HG02884 (cell line): ENCODE measurements at regions not wholly inside any gene's neighbourhood (a gene's known extent, or its start where the extent isn't known, plus 50 kb on each side); places are given as distances from the start of the nearest gene placed in this dataset.

ENCODE experiments used
- ATAC-seq: cut with Tn5 transposase; IDR thresholded peaks from one replicate; pipeline ENCODE4 v1.9.1; 2021; ENCODE audit warnings: mild to moderate bottlenecking, moderate library complexity; ENCODE audit not compliant: unreplicated experiment

DNA sequence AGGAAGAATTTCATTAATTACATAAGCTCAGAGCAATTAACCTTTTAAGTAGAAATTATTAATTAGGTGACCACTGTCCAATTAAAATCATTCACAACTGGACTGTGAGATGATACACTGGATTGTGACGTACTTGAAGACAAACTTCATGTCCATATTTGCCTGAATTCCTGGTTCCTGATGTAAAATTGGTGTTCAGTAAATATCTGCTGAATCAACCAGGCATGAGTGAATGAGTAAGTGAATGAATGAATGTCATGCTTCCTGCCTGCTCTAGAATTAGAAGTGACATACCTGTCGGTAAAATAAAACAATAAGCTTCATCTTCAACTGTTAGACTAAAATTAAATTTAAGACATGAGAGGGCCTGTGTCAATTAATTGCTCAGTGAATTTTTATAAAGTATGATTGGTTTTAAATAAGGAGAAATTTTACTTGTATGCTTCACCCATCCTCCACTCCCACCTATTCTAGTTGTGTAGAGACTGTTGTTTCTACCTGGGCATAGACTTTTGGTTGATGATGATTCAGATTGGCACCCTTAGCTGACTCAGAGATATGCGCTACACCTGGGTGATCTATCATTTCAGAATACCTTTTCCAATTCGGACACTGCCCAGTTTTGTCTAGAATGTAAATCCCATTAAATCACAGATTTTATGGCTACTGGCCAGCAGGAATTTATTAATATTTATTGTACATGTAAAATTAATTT, 56.9 kb upstream of the PTGS2 start:
- ATAC-seq: no peak

- ATAC-seq: no peak
Measured at GRCh38 chr1:186735463-186735862, 55.2 kb upstream of the PTGS2 start.

GRCh38 chr1:186730951-186731729, 50.9 kb upstream of the PTGS2 start:
- ATAC-seq: no peak
